GM18861 (cell line): ENCODE measurements at regions not wholly inside any gene's neighbourhood (a gene's known extent, or its start where the extent isn't known, plus 50 kb on each side); places are given as distances from the start of the nearest gene placed in this dataset.
"Not testable (repeated sequence)": the region's sequence is repeated elsewhere in the genome, so short reads cannot be mapped to it uniquely, and the experiment has no call there.

Experiments used
- ATAC-seq: cut with Tn5 transposase; IDR thresholded peaks from one replicate; pipeline ENCODE4 v1.9.1; 2021; ENCODE audit not compliant: unreplicated experiment

GRCh38 chrX:104391906-104392305, 137.2 kb upstream of the ESX1 start:
- no peak for ATAC-seq

GRCh38 chrX:104376937-104377336, 122.2 kb upstream of the ESX1 start:
- ATAC-seq = no peak

- ATAC-seq = no peak
Measured at GRCh38 chrX:104372547-104372946, 117.8 kb upstream of the ESX1 start.

GRCh38 chrX:104370089-104370488, 115.4 kb upstream of the ESX1 start:
- ATAC-seq = no peak

GRCh38 chrX:104360774-104361173, 106.0 kb upstream of the ESX1 start:
- ATAC-seq = not testable (repeated sequence)

- no peak for ATAC-seq
Measured at GRCh38 chrX:104359124-104359523, 104.4 kb upstream of the ESX1 start.

- no peak for ATAC-seq
Measured at GRCh38 chrX:104351173-104351769, 96.5 kb upstream of the ESX1 start.

GRCh38 chrX:104347860-104348259, 93.1 kb upstream of the ESX1 start:
- ATAC-seq = no peak

GRCh38 chrX:104343428-104344129, 88.8 kb upstream of the ESX1 start:
- peak; percentile 76 for ATAC-seq

GRCh38 chrX:104342065-104342464, 87.3 kb upstream of the ESX1 start:
- no peak for ATAC-seq

- no peak for ATAC-seq
Measured at GRCh38 chrX:104335756-104336155, 81.0 kb upstream of the ESX1 start.

- ATAC-seq = no peak
Measured at GRCh38 chrX:104334971-104335370, 80.2 kb upstream of the ESX1 start.

GRCh38 chrX:104330966-104331365, 76.2 kb upstream of the ESX1 start:
- ATAC-seq = no peak

- no peak for ATAC-seq
Measured at GRCh38 chrX:104329731-104330130, 75.0 kb upstream of the ESX1 start.

GRCh38 chrX:104325213-104325585, 70.5 kb upstream of the ESX1 start:
- no peak for ATAC-seq

GRCh38 chrX:104324461-104325212, 69.9 kb upstream of the ESX1 start:
- ATAC-seq = no peak

- ATAC-seq = no peak
Measured at GRCh38 chrX:104319346-104319745, 64.6 kb upstream of the ESX1 start.

GRCh38 chrX:104318330-104319009, 63.7 kb upstream of the ESX1 start:
- no peak for ATAC-seq

GRCh38 chrX:104316739-104317138, 62.0 kb upstream of the ESX1 start:
- no peak for ATAC-seq

GRCh38 chrX:104315555-104315954, 60.8 kb upstream of the ESX1 start:
- no peak for ATAC-seq

- no peak for ATAC-seq
Measured at GRCh38 chrX:104310657-104311254, 56.0 kb upstream of the ESX1 start.
